HepG2 (cell line): ENCODE measurements at regions not wholly inside any gene's neighbourhood (a gene's known extent, or its start where the extent isn't known, plus 50 kb on each side); places are given as distances from the start of the nearest gene placed in this dataset.

ENCODE experiments used
- DZIP1 ChIP-seq: sonication (generic); formaldehyde crosslinking; IDR thresholded peaks from 2 replicates; pipeline ENCODE4 v1.5.0; 2020; ENCODE audit warnings: mild to moderate bottlenecking, missing genetic modification reagents
- JUND ChIP-seq: sonication (generic); formaldehyde crosslinking; IDR thresholded peaks from 2 replicates; pipeline ENCODE4 v1.8.0; 2022; ENCODE audit warnings: mild to moderate bottlenecking, missing genetic modification reagents
- ZNF766 ChIP-seq: sonication (generic); formaldehyde crosslinking; IDR thresholded peaks from 2 replicates; pipeline ENCODE4 v1.5.0; 2020; ENCODE audit warnings: missing genetic modification reagents, borderline replicate concordance

DNA sequence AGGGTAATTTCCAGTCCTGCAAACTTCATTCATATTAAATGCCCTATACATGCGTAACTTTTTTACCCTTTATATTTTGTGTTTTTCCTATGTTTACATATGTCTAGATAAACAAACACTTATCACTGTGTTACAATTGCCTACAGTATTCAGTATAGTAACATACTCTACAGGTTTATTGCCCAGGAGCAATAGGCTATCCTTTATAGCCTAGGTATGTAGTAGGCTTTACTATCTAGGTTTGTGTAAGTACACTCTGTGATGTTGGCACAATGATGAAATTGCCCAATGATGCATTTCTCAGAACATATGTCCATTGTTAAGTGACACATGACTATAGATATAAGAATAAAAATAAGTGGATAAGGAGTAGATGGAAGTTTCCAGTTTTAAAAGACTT lies 345.5 kb upstream of the C1orf87 start:
- no peak for TF ChIP-seq JUND (CRISPR knock-in tag)
- no peak for TF ChIP-seq DZIP1 (CRISPR knock-in tag)
- no peak for TF ChIP-seq ZNF766 (CRISPR knock-in tag)
